H7 (cell line): ENCODE measurements at regions not wholly inside any gene's neighbourhood (a gene's known extent, or its start where the extent isn't known, plus 50 kb on each side); places are given as distances from the start of the nearest gene placed in this dataset.
"Not testable (repeated sequence)": the region's sequence is repeated elsewhere in the genome, so short reads cannot be mapped to it uniquely, and the experiment has no call there.

Experiments used
- DNase-seq: peaks from one replicate; pipeline ENCODE4 v3.0.0; 2012
- H3K27me3 ChIP-seq: 2 replicates; pipeline ENCODE4 v1.6.0; 2011; ENCODE audit warnings: mild to moderate bottlenecking, low read length; ENCODE audit not compliant: control insufficient read depth, insufficient read depth
- H3K36me3 ChIP-seq: replicated peaks from 2 replicates; pipeline ENCODE4 v1.5.1; 2011; ENCODE audit warnings: low read length; ENCODE audit not compliant: control insufficient read depth, insufficient read depth
- H3K4me3 ChIP-seq: 2 replicates; pipeline ENCODE4 v1.5.1; 2011; ENCODE audit warnings: low read depth, mild to moderate bottlenecking, control low read depth, low read length, moderate library complexity; ENCODE audit not compliant: insufficient read depth

DNA sequence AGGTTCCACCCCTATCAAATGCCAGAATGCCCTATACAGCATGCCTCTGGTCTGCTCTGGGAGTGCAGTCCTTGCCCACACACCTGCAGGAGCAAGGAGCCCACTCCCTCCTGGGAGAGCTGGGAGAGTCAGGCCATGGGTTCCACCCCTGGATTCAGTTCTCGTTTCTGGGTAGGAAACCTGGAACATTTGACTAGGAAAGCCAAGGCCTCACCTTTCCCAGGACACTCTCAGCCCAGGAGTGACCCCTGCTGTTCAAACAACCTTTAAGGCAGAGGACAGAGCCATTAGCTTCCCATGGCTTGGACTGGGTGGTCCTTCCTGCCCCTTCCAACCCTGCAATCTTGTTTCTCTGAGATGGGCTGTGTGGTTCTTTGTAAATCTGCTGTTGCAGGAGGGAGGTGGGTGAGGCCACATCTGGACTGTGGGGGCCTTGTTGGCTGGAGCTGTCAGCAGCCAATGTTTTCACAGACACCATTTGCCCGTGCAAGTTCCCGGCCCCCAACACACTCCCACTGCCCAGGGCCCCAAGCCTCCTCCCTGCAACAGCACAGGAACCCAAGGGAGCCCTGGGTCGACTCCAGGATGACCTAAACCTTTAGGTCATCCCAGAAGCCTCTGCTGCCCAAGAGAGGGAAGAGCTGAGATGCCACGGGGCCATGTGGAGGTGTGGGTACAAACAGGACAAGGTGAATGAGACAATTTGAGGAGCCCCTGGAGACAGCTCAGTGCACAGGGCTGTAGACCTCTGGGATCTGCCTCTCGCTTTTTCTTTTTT, 104.4 kb downstream of the PJA1 start:
- Histone ChIP-seq H3K27me3 (no peaks in the 10 kb centered on the region), H3K4me3 (no peak overlapping the region), H3K36me3 (no peaks in the 10 kb centered on the region)
- DNase-seq = peak; percentile 61

DNA sequence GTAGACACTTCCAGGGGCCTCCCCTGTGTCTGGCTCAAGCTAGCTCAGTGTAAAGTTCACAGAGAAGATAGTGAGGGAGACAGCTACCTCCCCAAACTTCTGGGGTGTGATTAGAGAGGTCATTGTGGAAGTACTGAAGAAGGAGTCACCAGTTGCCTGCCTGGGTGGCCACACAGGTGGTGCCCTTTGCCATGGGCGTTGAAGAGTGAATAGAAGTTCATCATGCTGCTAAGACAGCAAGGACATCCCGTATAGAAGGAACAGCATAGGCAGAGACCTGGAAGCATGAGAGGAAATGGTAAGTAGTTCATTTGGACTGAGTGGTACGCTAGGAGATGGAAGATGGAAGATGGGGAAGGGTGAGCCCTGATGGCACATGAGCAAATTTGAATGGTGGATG, 110.1 kb downstream of the PJA1 start:
- H3K27me3 ChIP-seq = no peaks in the 10 kb centered on the region
- no peak for DNase-seq
- H3K4me3 ChIP-seq = no peak overlapping the region
- H3K36me3 ChIP-seq = no peaks in the 10 kb centered on the region

DNA sequence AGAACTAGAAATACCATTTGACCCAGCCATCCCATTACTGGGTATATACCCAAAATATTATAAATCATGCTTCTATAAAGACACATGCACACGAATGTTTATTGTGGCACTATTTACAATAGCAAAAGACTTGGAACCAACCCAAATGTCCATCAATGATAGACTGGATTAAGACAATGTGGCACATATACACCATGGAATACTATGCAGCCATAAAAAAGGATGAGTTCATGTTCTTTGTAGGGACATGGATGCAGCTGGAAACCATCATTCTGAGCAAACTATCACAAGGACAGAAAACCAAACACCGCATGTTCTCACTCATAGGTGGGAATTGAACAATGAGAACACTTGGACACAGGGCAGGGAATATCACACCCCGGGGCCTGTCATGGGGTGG, 110.8 kb downstream of the PJA1 start:
- H3K4me3 ChIP-seq, H3K36me3 ChIP-seq, H3K27me3 ChIP-seq, DNase-seq: not testable (repeated sequence)

DNA sequence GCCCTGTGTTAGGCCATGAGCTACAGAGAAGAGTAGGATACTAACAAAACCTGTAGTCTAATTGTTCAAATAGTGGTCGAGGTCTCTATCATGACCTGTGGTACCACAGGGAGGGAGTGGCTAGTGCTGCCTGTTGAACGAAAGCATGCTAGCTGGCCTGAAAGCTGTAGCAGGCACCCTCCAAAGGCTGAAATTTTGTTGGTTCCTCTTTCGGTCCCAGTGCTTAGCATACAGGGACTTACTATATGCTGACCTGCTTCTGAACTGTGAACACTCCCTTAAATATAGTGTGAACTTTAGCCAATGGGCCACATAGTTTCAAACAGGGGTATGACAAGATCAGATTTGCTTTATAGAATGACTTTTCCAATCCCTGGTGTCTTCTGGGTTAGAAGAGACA, 113.4 kb downstream of the PJA1 start:
- Histone ChIP-seq H3K4me3 (no peak overlapping the region), H3K36me3 (no peaks in the 10 kb centered on the region), H3K27me3 (no peaks in the 10 kb centered on the region)
- DNase-seq = no peak

DNA sequence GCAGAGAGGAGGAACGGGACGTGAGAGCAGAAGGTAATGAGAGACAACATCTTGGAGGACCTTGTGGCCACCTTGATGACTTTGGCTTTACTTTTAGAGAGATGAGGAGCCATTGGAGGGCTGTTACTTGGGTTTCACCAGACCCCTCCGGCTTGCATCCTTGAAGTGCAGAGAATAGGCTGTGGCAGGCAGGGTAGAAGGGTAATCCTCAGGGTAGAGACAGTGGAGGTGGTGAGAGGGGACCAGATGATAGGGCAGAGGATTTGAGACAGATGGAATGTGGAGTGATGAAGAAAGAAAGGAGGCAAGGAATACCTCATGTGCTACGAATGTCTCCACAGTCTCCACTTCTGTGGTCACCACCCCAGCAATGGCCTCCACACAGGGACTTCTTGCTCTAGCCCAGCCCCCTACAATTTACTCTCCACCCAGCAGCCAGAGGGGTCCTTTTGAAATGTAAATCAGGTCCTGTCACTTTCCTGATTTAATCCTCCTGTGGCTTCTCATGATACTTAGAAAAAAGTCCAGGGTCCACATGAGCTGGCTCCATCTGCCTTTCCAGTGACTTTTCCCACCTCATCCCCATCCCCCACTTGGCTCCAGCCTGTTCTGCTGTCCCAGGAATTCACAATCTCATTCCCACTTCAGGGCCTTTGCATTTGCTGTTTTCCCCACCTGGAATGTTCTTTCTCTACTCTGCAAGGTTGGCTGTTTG, 115.0 kb downstream of the PJA1 start:
- no peaks in the 10 kb centered on the region for H3K36me3 ChIP-seq
- DNase-seq = no peak

DNA sequence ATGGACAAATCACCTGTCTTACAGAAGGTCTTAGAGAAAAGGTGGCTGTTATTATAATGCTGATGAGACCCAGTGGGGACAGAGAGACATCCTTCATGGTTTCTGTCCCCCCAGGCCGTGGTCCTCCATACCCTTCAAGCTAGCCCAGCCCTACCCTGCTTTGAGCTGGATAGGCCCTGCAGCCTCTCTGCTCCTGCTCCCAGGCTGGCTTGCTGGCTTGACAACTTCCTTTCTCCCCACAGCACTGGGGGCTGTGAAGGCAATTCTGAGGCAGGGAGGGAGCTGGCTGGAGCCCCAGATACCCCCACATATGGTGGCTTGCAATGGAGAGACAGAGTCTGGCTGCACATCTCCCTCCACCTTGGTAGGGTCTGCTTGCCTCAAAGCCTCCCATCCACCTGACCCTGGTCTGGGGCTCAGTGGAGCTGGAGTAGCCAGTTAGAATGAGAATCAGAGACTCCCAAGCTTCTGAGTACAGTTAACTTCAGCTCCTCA, 118.2 kb downstream of the PJA1 start:
- H3K27me3 ChIP-seq = no peaks in the 10 kb centered on the region
- H3K36me3 ChIP-seq = no peaks in the 10 kb centered on the region
- H3K4me3 ChIP-seq = no peak overlapping the region
- no peak for DNase-seq

More for the DNA sequence above, 115.0 kb downstream of the PJA1 start:
- Histone ChIP-seq H3K27me3 (no peaks in the 10 kb centered on the region), H3K4me3 (no peak overlapping the region)

DNA sequence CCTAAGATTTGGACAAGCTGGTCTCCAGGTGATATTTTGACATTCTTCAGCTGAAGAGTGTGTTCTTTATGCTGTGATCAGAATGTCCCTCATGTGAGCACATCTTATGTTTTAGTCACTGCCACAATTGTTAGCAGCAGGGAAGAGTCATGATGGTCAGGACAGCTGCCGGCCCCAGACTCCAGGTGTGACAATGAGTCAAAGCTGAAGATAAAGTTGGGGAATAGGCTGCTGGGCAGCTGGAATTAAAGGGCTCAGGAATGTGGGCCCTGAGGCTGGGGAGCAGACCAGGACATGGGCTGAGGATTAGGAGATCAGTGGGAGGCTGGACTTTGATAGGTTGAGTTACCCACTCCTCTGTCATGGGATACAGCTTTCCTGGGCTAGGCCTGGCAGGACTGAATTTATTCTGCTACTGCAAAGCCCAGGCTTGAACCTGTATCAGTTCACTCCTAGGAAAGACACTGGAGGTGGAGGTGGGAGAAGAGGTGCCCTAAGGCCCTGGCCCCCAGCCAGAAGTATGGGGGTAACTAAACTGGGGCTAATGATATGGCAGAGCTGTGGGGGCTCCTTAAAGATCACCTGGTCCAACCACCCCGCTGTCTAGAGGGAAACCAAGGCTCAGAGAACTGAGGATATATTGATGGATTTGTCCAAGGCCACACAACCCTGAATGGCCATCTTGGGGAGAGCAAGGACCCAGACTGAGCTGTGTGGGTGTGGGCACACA, 119.5 kb downstream of the PJA1 start:
- no peak for DNase-seq
- H3K4me3 ChIP-seq = no peak overlapping the region
- H3K36me3 ChIP-seq = no peaks in the 10 kb centered on the region
- H3K27me3 ChIP-seq = no peaks in the 10 kb centered on the region

DNA sequence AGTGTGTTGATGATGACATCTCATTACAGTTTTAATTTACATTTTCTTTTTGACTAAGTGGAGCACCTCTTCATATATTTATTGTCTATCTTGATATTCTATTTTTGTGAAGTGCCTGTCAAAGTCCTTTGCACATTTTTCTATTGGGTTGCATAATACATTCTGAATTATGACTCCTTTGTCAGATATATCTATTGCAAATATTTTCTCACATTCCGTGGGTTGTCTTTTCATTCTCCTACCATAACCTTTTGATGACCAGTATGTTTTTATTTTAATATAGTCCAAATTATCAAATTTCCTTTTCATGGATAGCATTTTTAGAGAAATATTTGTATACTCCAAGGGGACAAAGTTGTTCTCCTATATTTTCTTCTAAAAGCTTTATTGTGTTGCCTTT, 126.4 kb downstream of the PJA1 start:
- no peaks in the 10 kb centered on the region for H3K27me3 ChIP-seq
- DNase-seq = no peak
- H3K36me3 ChIP-seq = no peaks in the 10 kb centered on the region
- no peak overlapping the region for H3K4me3 ChIP-seq

DNA sequence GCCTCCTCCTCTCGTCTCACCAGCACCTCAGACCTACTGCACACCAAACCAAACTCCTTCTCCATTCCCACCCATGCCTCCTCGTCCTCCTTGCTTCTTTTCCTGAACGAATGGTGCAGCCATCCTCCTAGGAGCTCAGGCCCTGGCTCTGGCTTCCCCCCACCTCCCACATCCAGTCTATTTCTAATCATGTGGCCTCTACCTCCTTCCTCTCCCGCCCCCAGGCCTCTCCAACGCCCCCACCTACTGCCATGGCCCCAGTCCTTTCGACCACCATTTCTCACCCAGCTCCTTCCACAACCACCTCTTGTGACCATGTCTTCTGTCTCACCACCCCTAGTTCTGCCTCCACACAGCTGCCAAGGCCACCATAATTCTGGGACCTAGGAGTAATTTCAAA, 127.1 kb downstream of the PJA1 start:
- Histone ChIP-seq H3K4me3 (no peak overlapping the region), H3K27me3 (no peaks in the 10 kb centered on the region), H3K36me3 (no peaks in the 10 kb centered on the region)
- no peak for DNase-seq

DNA sequence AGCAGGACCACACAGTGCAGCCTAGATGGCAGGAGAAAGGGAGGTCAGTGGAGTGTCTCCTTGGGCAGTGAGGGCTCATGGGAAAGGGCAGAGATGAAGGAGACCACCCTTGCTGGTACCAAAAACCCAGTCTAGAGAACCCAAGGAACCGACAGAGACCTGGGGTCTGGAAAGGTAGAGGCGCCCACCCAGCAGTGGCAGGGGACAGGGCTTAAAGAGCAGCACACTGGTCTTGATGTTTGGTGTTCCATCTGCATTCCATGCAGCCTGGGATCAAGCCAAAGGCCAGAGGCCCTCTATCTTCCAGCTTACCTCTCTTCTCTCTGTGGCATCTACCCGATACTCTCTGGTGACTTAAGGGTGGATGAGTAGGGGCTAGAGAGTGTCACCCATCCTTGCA, 127.5 kb downstream of the PJA1 start:
- Histone ChIP-seq H3K27me3 (no peaks in the 10 kb centered on the region), H3K4me3 (no peak overlapping the region), H3K36me3 (no peaks in the 10 kb centered on the region)
- DNase-seq = no peak

DNA sequence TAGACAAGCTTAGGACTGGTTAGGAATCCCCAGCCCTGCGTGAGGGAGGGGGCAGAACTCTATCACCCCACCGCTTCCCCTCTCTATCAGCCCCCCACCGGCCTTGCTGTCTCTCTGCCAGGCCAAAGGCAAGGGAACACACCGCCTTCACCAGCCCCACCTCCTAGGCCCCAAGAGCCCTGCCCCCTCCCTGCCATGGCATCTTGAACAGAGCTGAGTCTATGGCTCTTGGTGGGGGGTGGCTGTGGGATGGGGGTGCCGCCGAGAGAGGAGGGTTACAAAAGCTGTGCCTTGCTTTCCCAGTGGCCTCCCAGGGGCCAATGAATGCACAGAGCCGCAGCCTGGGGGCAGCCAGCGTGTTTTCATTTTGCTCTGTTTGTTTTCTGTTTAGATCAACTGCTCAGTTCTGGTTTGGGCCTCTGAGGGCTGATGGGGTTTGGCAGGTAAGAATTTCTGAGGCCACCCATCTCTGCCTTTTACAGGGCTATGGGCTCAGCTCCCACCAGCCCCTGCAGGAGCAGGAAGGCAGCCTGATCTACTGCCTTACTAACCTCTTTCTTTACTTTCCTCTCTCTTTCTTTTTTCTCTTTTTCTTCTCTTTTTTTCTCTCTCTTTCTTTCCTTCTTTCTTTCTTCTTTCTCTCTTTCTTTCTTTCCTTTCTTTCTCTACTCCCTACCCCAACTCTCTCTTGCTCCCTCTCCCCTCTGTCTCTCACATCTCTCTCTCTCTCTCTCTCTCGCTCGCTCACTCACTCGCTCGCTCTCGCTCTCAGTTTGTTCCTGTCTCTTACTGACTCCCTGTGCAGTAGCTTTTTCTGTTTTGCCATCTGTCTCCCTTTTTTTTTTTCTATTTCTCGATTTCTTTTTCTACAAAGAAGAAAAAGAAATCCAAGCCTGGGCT, 128.3 kb downstream of the PJA1 start:
- no peaks in the 10 kb centered on the region for H3K36me3 ChIP-seq
- H3K4me3 ChIP-seq = no peak overlapping the region
- no peaks in the 10 kb centered on the region for H3K27me3 ChIP-seq
- peak; percentile 60 for DNase-seq

DNA sequence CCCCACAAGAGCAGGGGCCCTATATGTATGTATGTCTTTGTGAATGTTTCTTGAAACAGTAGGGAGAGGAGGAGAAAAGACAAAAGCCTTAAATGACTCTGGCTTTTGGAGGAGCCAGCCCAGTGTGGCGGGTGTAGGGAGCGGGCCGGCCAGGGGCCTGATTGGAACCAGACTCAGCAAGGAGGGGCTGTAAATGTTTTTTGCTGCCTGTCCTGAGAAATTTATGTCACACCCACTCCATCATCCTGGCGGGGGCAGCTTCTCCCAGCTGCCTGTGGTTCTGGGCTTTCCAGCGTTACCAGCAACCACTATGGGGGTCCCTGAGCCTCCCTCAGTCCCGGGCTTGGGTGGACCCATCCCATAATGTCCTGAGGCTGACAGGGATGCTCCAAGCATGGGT, 130.8 kb downstream of the PJA1 start:
- no peak for DNase-seq
- H3K36me3 ChIP-seq = no peaks in the 10 kb centered on the region
- H3K27me3 ChIP-seq = no peaks in the 10 kb centered on the region
- no peak overlapping the region for H3K4me3 ChIP-seq

DNA sequence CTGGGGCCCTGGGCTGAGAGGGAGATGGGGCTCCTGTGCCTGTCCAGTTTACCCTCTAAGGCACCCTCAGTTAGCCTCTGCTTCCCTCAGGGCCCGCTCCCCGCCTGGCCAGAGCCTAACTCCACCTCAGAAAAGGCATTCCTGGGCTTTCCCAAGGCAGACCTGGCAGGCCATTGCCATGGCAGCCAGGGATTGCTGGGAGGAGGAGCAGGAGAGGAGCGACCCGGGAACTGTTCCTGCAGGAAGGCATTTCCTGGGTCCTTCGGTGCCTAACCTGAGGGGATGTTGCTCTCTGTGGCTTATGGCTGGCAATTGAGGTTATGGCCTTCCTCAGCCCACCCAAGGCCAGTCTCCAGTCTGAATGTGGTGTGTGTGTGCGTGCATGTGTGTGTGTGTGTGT, 131.3 kb downstream of the PJA1 start:
- Histone ChIP-seq H3K4me3 (no peak overlapping the region), H3K27me3 (no peaks in the 10 kb centered on the region), H3K36me3 (no peaks in the 10 kb centered on the region)
- DNase-seq = no peak

DNA sequence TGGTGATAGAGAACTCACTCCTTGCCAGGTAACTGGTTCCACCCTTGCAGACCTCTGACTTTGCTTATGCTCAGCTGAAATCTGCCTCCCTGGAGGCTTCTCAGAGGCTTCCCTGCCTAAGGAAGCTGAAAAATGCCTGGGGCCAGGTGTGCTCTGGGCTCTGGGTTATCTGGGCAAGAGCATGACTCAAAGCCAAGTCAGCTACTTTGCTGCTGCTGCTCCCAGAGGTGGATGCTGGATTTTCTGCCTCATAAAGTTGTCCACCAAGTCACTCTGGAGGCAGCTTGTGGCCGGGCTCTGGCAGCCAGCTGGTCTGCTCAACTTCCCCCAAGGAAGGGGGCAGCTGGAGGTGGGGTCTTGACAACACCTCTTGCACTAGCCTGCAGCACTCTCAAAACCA, 132.7 kb downstream of the PJA1 start:
- DNase-seq = no peak
- Histone ChIP-seq H3K4me3 (no peak overlapping the region), H3K27me3 (no peaks in the 10 kb centered on the region), H3K36me3 (no peaks in the 10 kb centered on the region)
